ENCODE measurements at regions not wholly inside any gene's neighbourhood (a gene's known extent, or its start where the extent isn't known, plus 50 kb on each side); places are given as distances from the start of the nearest gene placed in this dataset.

- Histone ChIP-seq H3K4me3 (no peak overlapping the region), H3K4me1 (no peaks in the 10 kb centered on the region), H3K27ac (no peak overlapping the region), H3K27me3 (no peaks in the 10 kb centered on the region), H3K9me3 (no peaks in the 10 kb centered on the region), H3K36me3 (no peaks in the 10 kb centered on the region)
- no peak for DNase-seq
- no peak for TF ChIP-seq CTCF (IDR thresholded peaks at IDR 0.05)
- no peak for TF ChIP-seq POLR2A (IDR thresholded peaks at IDR 0.05)
- intact Hi-C loops (cut with DNase I; ENCODE audit: low total_unique reads), result no loop called here
Observed at GRCh38 chr2:180872255-180872654, 108.2 kb upstream of the UBE2E3 start.

GRCh38 chr2:180871649-180872048 lies 108.8 kb upstream of the UBE2E3 start:
- Histone ChIP-seq H3K9me3 (no peaks in the 10 kb centered on the region), H3K4me1 (no peaks in the 10 kb centered on the region), H3K36me3 (no peaks in the 10 kb centered on the region), H3K27ac (no peak overlapping the region), H3K27me3 (no peaks in the 10 kb centered on the region), H3K4me3 (no peak overlapping the region)
- DNase-seq, result no peak
- TF ChIP-seq CTCF (IDR thresholded peaks at IDR 0.05), result no peak
- intact Hi-C loops (cut with DNase I; ENCODE audit: low total_unique reads), result no loop called here

GRCh38 chr2:180849851-180850250 lies 130.6 kb upstream of the UBE2E3 start:
- Histone ChIP-seq H3K4me3 (no peak overlapping the region), H3K36me3 (no peaks in the 10 kb centered on the region), H3K4me1 (no peaks in the 10 kb centered on the region), H3K27me3 (no peaks in the 10 kb centered on the region), H3K9me3 (no peaks in the 10 kb centered on the region), H3K27ac (no peak overlapping the region)
- intact Hi-C loops (cut with DNase I; ENCODE audit: low total_unique reads), result no loop called here
- DNase-seq, result no peak
- no peak for TF ChIP-seq CTCF (IDR thresholded peaks at IDR 0.05)
- TF ChIP-seq POLR2A (IDR thresholded peaks at IDR 0.05), result no peak

GRCh38 chr2:180848393-180848792 lies 132.0 kb upstream of the UBE2E3 start:
- Histone ChIP-seq H3K36me3 (no peaks in the 10 kb centered on the region), H3K4me3 (no peak overlapping the region), H3K4me1 (no peaks in the 10 kb centered on the region), H3K27ac (no peak overlapping the region), H3K9me3 (no peaks in the 10 kb centered on the region), H3K27me3 (no peaks in the 10 kb centered on the region)
- no peak for DNase-seq
- intact Hi-C loops (cut with DNase I; ENCODE audit: low total_unique reads), result no loop called here
- no peak for TF ChIP-seq POLR2A (IDR thresholded peaks at IDR 0.05)
- no peak for TF ChIP-seq CTCF (IDR thresholded peaks at IDR 0.05)

GRCh38 chr2:180846756-180847472 lies 133.5 kb upstream of the UBE2E3 start:
- H3K27ac ChIP-seq, result no peak overlapping the region
- H3K4me1 ChIP-seq, result no peaks in the 10 kb centered on the region
- DNase-seq, result no peak
- TF ChIP-seq CTCF (IDR thresholded peaks at IDR 0.05) (no peak), POLR2A (IDR thresholded peaks at IDR 0.05) (no peak)
- intact Hi-C loops (cut with DNase I; ENCODE audit: low total_unique reads), result no loop called here
- H3K27me3 ChIP-seq, result no peaks in the 10 kb centered on the region
- H3K36me3 ChIP-seq, result no peaks in the 10 kb centered on the region
- H3K4me3 ChIP-seq, result no peak overlapping the region
- no peaks in the 10 kb centered on the region for H3K9me3 ChIP-seq
